ENCODE measurements at regions not wholly inside any gene's neighbourhood (a gene's known extent, or its start where the extent isn't known, plus 50 kb on each side); places are given as distances from the start of the nearest gene placed in this dataset.

DNA sequence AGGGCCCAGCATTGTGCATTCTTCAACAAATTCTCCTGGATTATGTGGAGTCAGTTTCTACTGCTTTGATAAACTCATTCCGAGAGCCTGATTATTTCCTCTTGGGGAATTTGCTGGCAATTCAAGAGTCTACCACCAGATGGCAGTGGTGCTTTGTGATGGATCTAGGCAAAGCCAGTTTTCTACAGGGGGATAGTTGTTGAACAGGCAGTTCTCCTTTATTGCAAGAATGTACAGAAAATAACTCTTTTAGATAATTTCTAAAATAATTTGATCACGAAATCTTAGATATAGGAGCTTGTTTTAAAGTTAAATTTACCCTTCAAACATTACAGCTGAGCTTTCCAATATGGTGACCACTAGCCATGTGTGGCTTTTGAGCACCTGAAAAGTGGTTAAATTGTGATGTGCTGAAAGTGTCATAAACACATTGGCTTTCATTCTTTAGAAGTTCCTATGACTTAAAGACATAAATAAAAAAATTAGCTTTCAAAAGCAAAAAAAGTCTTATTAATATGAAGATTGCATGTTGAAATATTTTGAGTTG lies 66.7 kb upstream of the HAAO start:
- Histone ChIP-seq H3K27ac (no peak overlapping the region), H3K4me3 (no peak overlapping the region), H3K9ac (no peak overlapping the region), H3K27me3 (no peaks in the 10 kb centered on the region), H3K36me3 (no peaks in the 10 kb centered on the region), H4K20me1 (no peaks in the 10 kb centered on the region), H3K9me3 (no peaks in the 10 kb centered on the region), H3K4me2 (peak overlapping the region; percentile 84), H3K4me1 (peaks cover 74% of the 10 kb centered on the region)
- no peak for TF ChIP-seq Cebpa-rat (IDR thresholded peaks at IDR 0.05)

DNA sequence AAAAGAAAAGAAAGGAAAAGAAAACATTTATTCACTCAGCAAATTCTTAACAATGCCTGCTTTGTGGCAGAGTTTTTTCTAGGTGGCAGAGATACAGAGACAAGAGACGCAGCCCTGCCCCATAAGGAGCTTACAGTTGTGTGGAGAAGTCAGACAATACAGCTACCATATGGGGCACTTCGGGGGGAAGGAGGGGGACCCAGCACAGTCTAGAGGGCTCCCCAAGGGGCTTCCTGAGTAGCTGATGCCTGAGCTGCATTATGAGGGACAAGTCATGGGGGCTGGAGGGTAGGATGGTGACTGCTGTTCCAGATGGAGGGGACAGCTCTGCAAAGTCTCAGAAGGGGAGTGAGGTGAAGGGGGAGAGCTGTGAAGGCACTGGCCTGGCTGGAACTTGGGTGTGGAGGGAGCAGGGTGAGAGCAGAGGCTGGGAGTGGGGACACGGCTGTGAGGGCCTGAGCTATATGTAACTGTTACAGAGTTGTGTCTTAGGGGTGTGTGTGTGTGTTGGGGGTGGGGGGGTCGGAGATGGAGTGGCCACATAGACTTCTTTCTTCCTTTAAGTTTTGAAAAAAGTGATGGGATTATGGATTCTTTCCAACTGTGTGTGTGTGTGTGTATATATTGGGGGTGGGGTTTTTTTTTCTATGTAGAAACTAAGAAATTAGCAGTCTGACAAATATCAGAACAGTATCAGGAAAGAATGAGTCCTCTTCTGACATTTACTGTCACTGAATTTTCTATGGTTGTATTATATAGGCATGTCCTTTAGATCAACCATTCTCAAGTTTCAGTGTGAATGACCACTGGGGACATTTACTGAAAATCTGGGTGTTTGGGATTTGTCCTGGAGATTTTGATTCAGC lies 66.0 kb upstream of the HAAO start:
- H4K20me1 ChIP-seq, result no peaks in the 10 kb centered on the region
- H3K4me1 ChIP-seq, result peaks cover 79% of the 10 kb centered on the region
- H3K27me3 ChIP-seq, result no peaks in the 10 kb centered on the region
- peak overlapping the region; percentile 84 for H3K4me2 ChIP-seq
- H3K36me3 ChIP-seq, result no peaks in the 10 kb centered on the region
- H3K9me3 ChIP-seq, result no peaks in the 10 kb centered on the region
- peak overlapping the region; percentile 58 for H3K27ac ChIP-seq
- H3K9ac ChIP-seq, result peak overlapping the region; percentile 5; the same call in 1 of the 2 replicates
- TF ChIP-seq Cebpa-rat (IDR thresholded peaks at IDR 0.05), result no peak
- H3K4me3 ChIP-seq, result peak overlapping the region; percentile 29; the same call in 1 of the 2 replicates

DNA sequence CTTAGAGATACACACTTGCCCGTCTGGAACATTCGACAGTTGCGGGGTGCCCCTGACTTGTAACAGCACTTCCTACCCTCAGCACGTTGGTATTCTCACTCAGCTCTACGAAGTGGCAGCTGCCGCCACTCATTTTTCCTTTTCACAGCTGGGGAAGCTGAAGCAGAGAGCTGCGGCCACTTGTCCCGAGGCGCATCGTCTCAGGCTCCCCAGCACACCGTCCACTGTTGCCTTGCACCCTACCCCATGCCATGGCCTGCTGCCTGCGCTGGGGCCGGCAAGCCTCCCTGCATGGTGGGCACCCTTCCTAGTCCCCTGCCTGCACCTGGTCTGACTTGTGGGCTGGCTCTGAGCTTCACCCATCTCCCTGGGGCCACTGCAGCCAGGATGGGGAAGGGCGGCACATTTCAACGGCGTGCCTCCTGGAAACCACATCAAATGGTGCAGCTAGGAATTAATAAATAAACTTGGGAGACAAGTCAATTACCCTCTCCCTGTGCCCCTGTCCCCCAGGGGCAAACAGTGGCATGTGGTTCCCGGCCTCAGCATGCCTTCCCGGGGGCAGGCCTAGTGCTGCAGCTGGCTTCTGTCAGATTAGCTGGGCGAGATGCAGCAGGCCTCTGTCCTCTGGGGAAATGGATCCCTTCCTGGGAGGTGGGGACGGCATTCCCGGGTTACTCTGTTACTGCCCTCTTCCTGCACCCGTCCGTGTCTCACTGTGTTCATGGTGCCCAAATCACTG lies 64.7 kb upstream of the HAAO start:
- H4K20me1 ChIP-seq, result no peaks in the 10 kb centered on the region
- no peaks in the 10 kb centered on the region for H3K9me3 ChIP-seq
- peaks cover 75% of the 10 kb centered on the region for H3K4me1 ChIP-seq
- H3K4me3 ChIP-seq, result peak overlapping the region; percentile 29; the same call in 1 of the 2 replicates
- peak overlapping the region; percentile 58 for H3K27ac ChIP-seq
- peak overlapping the region; percentile 84 for H3K4me2 ChIP-seq
- TF ChIP-seq Cebpa-rat (IDR thresholded peaks at IDR 0.05), result no peak
- peak overlapping the region; percentile 9; the same call in 1 of the 2 replicates for H3K9ac ChIP-seq
- H3K27me3 ChIP-seq, result no peaks in the 10 kb centered on the region
- H3K36me3 ChIP-seq, result no peaks in the 10 kb centered on the region

DNA sequence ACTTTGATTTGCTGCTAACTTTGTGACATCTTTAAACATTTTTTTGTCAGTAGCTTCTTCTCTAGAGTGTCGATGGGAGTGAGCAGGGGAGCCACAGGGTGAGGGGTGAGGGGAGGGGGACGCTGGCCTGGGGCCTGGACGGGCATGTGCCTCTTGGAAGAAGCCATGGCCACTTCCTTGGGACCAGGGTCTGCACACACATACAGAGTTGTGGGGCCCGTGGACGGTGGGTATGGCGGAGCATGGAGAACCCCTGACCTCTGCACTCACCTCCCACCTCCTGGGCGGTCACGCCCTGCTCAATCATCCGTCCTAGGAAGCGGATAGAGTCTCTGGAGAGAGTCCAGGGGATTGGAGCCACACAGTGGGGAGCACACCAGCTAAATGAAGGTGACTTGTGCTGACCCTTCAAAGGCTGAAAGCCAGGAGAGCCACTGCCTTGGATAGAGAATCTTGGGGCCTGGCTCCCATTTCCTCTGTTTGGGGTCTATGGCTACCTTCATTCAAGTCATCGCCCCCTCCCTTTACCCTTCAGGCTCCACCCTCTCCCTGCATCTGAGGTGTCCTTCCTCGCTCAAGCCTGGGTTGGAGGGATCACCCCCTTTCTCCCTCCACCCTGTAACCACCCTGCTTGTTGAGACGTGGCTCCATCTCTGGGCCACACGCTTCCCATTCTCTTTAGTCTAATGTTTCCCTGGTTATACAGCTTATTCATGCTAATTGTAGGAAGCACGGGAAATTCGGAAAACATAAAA lies 63.9 kb upstream of the HAAO start:
- H3K9me3 ChIP-seq, result no peaks in the 10 kb centered on the region
- peak overlapping the region; percentile 58 for H3K27ac ChIP-seq
- H3K9ac ChIP-seq, result peak overlapping the region; percentile 9; the same call in 1 of the 2 replicates
- no peaks in the 10 kb centered on the region for H3K27me3 ChIP-seq
- H3K4me3 ChIP-seq, result no peak overlapping the region
- peak overlapping the region; percentile 84 for H3K4me2 ChIP-seq
- no peaks in the 10 kb centered on the region for H3K36me3 ChIP-seq
- peaks cover 68% of the 10 kb centered on the region for H3K4me1 ChIP-seq
- H4K20me1 ChIP-seq, result no peaks in the 10 kb centered on the region
- TF ChIP-seq Cebpa-rat (IDR thresholded peaks at IDR 0.05), result no peak

DNA sequence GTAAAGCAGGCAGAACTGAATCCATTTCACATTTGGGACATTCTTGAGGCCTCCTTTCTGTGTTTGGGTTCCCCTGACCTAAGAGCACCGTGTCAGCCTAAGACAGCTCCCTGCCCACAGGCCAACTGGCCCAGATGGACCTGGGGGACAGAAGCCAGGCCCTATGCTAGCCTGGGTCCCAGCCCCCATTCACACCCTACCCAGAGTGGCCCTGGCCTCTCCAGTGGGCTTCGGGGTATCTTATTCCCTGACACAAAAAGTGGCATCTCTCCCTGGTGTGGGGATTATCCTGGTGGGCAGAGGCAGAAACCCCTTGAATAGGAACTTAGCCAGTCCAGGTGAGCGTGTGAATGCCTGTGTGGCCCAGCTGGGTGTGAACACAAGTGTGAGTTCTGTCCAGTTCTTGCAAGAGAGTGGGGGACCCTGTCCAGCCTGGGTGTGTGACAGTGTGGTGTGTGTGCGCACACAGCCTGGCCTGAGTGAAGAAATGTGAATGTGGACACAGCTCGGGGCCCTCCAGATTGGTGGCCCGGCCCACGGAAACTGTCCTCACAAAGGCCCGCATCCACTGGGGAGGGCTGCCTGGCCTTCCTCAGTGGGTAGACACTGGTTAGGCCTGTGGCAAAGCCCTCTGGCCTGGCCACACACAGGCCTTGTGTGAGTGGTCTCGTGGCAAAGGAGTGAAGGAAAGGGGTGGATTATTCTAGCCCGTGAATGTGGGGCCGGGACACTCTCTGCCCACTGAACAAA lies 63.0 kb upstream of the HAAO start:
- H3K4me1 ChIP-seq, result peaks cover 59% of the 10 kb centered on the region
- H3K4me3 ChIP-seq, result no peak overlapping the region
- TF ChIP-seq Cebpa-rat (IDR thresholded peaks at IDR 0.05), result no peak
- peak overlapping the region; percentile 7; the same call in 1 of the 2 replicates for H3K9ac ChIP-seq
- no peaks in the 10 kb centered on the region for H3K27me3 ChIP-seq
- no peaks in the 10 kb centered on the region for H4K20me1 ChIP-seq
- no peaks in the 10 kb centered on the region for H3K36me3 ChIP-seq
- H3K4me2 ChIP-seq, result peak overlapping the region; percentile 84
- peak overlapping the region; percentile 58 for H3K27ac ChIP-seq
- H3K9me3 ChIP-seq, result no peaks in the 10 kb centered on the region

DNA sequence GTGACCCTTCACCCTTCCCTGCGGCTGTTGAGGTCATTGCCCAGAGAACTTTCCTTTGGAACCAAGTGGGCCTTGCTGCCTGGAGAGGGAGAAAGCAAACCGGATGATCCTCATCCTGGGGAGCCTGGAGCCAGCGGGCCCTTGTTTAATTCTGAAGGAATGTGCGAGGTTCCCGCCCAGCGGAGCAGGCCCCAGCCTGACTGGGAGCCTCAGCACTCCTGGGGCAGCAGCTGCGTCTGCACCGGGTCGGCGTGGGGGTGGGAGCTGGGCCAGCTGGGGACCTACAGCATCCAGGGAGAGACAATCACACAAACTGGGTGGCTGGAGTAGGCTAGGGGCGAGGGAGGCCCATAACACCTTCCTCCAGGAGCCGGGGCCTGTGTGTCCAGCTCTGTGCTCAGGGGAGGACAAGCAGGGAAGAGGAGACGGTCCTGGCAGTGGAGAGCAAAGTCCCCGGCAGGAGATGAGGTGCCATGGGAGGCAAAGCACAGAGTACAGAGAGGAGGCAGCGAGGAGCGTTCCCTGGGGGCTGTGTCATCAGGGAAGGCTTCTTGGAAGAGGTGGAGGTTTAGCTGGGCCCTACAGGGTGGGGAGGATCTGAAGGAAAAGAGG lies 61.9 kb upstream of the HAAO start:
- H3K9ac ChIP-seq, result peak overlapping the region; percentile 38; the same call in 1 of the 2 replicates

DNA sequence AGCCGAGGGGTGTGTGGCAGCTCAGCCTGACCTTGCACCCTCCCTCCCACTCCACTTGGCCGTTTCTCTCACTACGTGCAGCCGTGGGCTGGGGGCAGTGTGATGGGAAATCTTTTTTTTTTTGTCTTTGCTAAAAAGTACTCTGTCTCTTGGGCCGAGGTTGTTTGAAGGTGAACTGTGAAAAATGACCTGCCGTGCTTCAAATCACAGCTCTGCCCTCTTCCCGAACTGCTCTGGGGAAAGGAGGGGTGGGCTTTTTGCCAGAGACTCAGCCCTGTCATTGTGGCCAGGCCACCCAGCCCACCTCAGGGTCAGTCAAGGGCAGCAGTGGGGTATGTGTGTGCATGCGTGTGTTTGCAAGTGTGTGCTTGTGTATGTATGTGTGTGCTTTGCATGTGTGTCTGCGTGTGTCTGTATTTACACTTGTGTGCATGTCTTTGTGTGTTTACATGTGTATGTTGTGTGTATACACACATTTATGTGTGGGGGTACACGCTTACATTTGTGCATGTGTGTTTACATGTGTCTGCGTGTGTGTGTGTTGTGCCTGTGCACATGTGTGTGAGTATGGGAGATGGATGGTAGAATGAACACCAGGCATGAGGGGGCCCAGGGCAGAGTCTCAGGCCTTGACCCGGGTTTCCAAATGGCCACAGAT lies 61.3 kb upstream of the HAAO start:
- no peaks in the 10 kb centered on the region for H3K36me3 ChIP-seq
- TF ChIP-seq Cebpa-rat (IDR thresholded peaks at IDR 0.05), result no peak
- H3K27ac ChIP-seq, result peak overlapping the region; percentile 35; the same call in 1 of the 2 replicates
- H3K27me3 ChIP-seq, result no peaks in the 10 kb centered on the region
- no peaks in the 10 kb centered on the region for H3K9me3 ChIP-seq
- peak overlapping the region; percentile 38; the same call in 1 of the 2 replicates for H3K9ac ChIP-seq
- no peak overlapping the region for H3K4me3 ChIP-seq
- H3K4me2 ChIP-seq, result peak overlapping the region; percentile 61
- peaks cover 69% of the 10 kb centered on the region for H3K4me1 ChIP-seq
- no peaks in the 10 kb centered on the region for H4K20me1 ChIP-seq

More for the DNA sequence above, 61.9 kb upstream of the HAAO start:
- H3K27ac ChIP-seq, result peak overlapping the region; percentile 35; the same call in 1 of the 2 replicates
- H3K4me1 ChIP-seq, result peaks cover 66% of the 10 kb centered on the region
- no peaks in the 10 kb centered on the region for H3K27me3 ChIP-seq
- H3K9me3 ChIP-seq, result no peaks in the 10 kb centered on the region
- no peak for TF ChIP-seq Cebpa-rat (IDR thresholded peaks at IDR 0.05)
- no peaks in the 10 kb centered on the region for H3K36me3 ChIP-seq
- H3K4me3 ChIP-seq, result no peak overlapping the region
- H4K20me1 ChIP-seq, result no peaks in the 10 kb centered on the region
- H3K4me2 ChIP-seq, result peak overlapping the region; percentile 61

DNA sequence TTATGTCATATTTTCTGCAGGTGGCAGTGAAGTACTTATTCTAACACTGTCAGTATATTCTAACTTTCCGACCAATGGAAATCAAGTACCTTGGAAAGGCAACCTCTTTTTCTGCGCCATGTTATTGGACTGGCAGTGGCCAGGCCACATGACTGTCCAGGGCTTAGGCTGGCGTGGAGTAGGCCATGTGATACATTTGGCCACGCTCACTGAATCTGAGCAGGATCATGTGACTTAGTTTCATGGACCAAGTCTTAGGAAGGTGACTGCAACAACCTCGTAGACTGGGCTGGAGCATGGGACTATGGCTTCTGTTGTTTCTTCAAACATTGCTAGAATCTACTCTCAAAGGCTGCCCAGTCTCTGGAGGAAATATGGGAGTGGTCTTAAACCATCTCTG lies 60.4 kb upstream of the HAAO start:
- peaks cover 67% of the 10 kb centered on the region for H3K4me1 ChIP-seq

More for the DNA sequence above, 60.4 kb upstream of the HAAO start:
- Histone ChIP-seq H3K9ac (no peak overlapping the region), H3K4me3 (no peak overlapping the region), H3K9me3 (no peaks in the 10 kb centered on the region), H4K20me1 (no peaks in the 10 kb centered on the region), H3K4me2 (no peak overlapping the region), H3K27ac (no peak overlapping the region), H3K36me3 (no peaks in the 10 kb centered on the region), H3K27me3 (no peaks in the 10 kb centered on the region)
- TF ChIP-seq Cebpa-rat (IDR thresholded peaks at IDR 0.05), result no peak

Data from BLaER1 (cell line).